ENCODE measurements at regions not wholly inside any gene's neighbourhood (a gene's known extent, or its start where the extent isn't known, plus 50 kb on each side); places are given as distances from the start of the nearest gene placed in this dataset.
"Not testable (repeated sequence)": the region's sequence is repeated elsewhere in the genome, so short reads cannot be mapped to it uniquely, and the experiment has no call there.

DNA sequence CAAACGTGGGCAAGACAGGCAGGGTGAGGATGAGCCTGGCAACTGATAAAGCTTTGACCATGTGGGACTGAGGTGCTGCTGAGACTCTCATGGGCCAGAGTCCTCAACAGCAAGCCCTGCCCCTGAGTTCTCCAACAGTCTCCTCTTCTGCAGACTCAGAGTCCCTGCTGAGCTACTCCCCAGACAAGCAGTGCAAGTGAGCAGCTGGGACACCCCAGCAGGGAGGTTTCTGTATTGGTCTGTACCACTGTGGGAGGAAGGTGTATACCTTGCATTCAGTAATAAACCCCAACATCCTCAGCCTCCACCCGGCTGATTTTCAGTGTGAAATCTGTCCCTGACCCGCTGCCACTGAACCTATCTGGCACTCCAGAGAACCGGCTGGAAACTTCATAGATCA lies 542.5 kb downstream of the RPIA start:
- TF ChIP-seq, protein P1, sequence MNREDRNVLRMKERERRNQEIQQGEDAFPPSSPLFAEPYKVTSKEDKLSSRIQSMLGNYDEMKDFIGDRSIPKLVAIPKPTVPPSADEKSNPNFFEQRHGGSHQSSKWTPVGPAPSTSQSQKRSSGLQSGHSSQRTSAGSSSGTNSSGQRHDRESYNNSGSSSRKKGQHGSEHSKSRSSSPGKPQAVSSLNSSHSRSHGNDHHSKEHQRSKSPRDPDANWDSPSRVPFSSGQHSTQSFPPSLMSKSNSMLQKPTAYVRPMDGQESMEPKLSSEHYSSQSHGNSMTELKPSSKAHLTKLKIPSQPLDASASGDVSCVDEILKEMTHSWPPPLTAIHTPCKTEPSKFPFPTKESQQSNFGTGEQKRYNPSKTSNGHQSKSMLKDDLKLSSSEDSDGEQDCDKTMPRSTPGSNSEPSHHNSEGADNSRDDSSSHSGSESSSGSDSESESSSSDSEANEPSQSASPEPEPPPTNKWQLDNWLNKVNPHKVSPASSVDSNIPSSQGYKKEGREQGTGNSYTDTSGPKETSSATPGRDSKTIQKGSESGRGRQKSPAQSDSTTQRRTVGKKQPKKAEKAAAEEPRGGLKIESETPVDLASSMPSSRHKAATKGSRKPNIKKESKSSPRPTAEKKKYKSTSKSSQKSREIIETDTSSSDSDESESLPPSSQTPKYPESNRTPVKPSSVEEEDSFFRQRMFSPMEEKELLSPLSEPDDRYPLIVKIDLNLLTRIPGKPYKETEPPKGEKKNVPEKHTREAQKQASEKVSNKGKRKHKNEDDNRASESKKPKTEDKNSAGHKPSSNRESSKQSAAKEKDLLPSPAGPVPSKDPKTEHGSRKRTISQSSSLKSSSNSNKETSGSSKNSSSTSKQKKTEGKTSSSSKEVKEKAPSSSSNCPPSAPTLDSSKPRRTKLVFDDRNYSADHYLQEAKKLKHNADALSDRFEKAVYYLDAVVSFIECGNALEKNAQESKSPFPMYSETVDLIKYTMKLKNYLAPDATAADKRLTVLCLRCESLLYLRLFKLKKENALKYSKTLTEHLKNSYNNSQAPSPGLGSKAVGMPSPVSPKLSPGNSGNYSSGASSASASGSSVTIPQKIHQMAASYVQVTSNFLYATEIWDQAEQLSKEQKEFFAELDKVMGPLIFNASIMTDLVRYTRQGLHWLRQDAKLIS (CRISPR knock-in tag; IDR thresholded peaks at IDR 0.05; ENCODE audit: borderline replicate concordance) = not testable (repeated sequence)
- TF ChIP-seq, protein P2, sequence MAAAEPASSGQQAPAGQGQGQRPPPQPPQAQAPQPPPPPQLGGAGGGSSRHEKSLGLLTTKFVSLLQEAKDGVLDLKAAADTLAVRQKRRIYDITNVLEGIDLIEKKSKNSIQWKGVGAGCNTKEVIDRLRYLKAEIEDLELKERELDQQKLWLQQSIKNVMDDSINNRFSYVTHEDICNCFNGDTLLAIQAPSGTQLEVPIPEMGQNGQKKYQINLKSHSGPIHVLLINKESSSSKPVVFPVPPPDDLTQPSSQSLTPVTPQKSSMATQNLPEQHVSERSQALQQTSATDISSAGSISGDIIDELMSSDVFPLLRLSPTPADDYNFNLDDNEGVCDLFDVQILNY (CRISPR knock-in tag; IDR thresholded peaks at IDR 0.05) = not testable (repeated sequence)
- TF ChIP-seq, protein P3, sequence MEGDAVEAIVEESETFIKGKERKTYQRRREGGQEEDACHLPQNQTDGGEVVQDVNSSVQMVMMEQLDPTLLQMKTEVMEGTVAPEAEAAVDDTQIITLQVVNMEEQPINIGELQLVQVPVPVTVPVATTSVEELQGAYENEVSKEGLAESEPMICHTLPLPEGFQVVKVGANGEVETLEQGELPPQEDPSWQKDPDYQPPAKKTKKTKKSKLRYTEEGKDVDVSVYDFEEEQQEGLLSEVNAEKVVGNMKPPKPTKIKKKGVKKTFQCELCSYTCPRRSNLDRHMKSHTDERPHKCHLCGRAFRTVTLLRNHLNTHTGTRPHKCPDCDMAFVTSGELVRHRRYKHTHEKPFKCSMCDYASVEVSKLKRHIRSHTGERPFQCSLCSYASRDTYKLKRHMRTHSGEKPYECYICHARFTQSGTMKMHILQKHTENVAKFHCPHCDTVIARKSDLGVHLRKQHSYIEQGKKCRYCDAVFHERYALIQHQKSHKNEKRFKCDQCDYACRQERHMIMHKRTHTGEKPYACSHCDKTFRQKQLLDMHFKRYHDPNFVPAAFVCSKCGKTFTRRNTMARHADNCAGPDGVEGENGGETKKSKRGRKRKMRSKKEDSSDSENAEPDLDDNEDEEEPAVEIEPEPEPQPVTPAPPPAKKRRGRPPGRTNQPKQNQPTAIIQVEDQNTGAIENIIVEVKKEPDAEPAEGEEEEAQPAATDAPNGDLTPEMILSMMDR (IDR thresholded peaks at IDR 0.05) = not testable (repeated sequence)
- TF ChIP-seq, protein P4, sequence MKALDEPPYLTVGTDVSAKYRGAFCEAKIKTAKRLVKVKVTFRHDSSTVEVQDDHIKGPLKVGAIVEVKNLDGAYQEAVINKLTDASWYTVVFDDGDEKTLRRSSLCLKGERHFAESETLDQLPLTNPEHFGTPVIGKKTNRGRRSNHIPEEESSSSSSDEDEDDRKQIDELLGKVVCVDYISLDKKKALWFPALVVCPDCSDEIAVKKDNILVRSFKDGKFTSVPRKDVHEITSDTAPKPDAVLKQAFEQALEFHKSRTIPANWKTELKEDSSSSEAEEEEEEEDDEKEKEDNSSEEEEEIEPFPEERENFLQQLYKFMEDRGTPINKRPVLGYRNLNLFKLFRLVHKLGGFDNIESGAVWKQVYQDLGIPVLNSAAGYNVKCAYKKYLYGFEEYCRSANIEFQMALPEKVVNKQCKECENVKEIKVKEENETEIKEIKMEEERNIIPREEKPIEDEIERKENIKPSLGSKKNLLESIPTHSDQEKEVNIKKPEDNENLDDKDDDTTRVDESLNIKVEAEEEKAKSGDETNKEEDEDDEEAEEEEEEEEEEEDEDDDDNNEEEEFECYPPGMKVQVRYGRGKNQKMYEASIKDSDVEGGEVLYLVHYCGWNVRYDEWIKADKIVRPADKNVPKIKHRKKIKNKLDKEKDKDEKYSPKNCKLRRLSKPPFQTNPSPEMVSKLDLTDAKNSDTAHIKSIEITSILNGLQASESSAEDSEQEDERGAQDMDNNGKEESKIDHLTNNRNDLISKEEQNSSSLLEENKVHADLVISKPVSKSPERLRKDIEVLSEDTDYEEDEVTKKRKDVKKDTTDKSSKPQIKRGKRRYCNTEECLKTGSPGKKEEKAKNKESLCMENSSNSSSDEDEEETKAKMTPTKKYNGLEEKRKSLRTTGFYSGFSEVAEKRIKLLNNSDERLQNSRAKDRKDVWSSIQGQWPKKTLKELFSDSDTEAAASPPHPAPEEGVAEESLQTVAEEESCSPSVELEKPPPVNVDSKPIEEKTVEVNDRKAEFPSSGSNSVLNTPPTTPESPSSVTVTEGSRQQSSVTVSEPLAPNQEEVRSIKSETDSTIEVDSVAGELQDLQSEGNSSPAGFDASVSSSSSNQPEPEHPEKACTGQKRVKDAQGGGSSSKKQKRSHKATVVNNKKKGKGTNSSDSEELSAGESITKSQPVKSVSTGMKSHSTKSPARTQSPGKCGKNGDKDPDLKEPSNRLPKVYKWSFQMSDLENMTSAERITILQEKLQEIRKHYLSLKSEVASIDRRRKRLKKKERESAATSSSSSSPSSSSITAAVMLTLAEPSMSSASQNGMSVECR (CRISPR knock-in tag; IDR thresholded peaks at IDR 0.05; ENCODE audit: borderline replicate concordance) = not testable (repeated sequence)
- TF ChIP-seq, protein P5, sequence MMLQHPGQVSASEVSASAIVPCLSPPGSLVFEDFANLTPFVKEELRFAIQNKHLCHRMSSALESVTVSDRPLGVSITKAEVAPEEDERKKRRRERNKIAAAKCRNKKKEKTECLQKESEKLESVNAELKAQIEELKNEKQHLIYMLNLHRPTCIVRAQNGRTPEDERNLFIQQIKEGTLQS (CRISPR knock-in tag; conservative IDR thresholded peaks at IDR 0.05) = not testable (repeated sequence)
- not testable (repeated sequence) for TF ChIP-seq ZNF317 (CRISPR knock-in tag; IDR thresholded peaks at IDR 0.05; ENCODE audit: borderline replicate concordance, low read depth); GABPB1 (CRISPR knock-in tag; IDR thresholded peaks at IDR 0.05)
